KMS-11 (cell line): ENCODE measurements at regions not wholly inside any gene's neighbourhood (a gene's known extent, or its start where the extent isn't known, plus 50 kb on each side); places are given as distances from the start of the nearest gene placed in this dataset.

Source experiments
- H2AFZ ChIP-seq: fragments of 200-600 bp; sonication (generic); 2 replicates; pipeline ENCODE4 v1.6.1; 2016; ENCODE audit warnings: antibody characterized with exemption, mixed run types, low read depth
- H3K27ac ChIP-seq: fragments of 200-600 bp; sonication (generic); 2 replicates; pipeline ENCODE4 v1.6.1; 2016; ENCODE audit warnings: mild to moderate bottlenecking, mixed run types
- H3K27me3 ChIP-seq: fragments of 200-600 bp; sonication (generic); 2 replicates; pipeline ENCODE4 v1.6.1; 2017; ENCODE audit warnings: mild to moderate bottlenecking, low read depth, mixed run types, moderate library complexity; ENCODE audit not compliant: insufficient read depth
- H3K36me3 ChIP-seq: fragments of 200-600 bp; sonication (generic); 2 replicates; pipeline ENCODE4 v1.6.1; 2017; ENCODE audit warnings: mild to moderate bottlenecking, mixed run types; ENCODE audit not compliant: insufficient read depth
- H3K4me1 ChIP-seq: fragments of 200-600 bp; sonication (generic); 2 replicates; pipeline ENCODE4 v1.6.1; 2016; ENCODE audit warnings: mild to moderate bottlenecking, low read depth, mixed run types; ENCODE audit not compliant: poor library complexity, severe bottlenecking
- H3K4me2 ChIP-seq: fragments of 200-600 bp; sonication (generic); 2 replicates; pipeline ENCODE4 v1.7.0; 2016; ENCODE audit warnings: mild to moderate bottlenecking, mixed run types
- H3K4me3 ChIP-seq: fragments of 200-600 bp; sonication (generic); IDR thresholded peaks from 2 replicates; pipeline ENCODE4 v1.6.1; 2017; ENCODE audit warnings: low read depth, low read length, mixed read lengths; ENCODE audit not compliant: insufficient read depth
- H3K79me2 ChIP-seq: fragments of 200-600 bp; sonication (generic); 2 replicates; pipeline ENCODE4 v1.6.1; 2016; ENCODE audit warnings: low read depth, mixed run types; ENCODE audit not compliant: insufficient read depth
- H3K9ac ChIP-seq: fragments of 200-600 bp; sonication (generic); 2 replicates; pipeline ENCODE4 v1.6.1; 2016; ENCODE audit warnings: mild to moderate bottlenecking, mixed run types
- H4K20me1 ChIP-seq: fragments of 200-600 bp; sonication (generic); 2 replicates; pipeline ENCODE4 v1.6.1; 2016; ENCODE audit warnings: mild to moderate bottlenecking, mixed run types; ENCODE audit not compliant: insufficient read depth
- CTCF ChIP-seq: fragments of 200-600 bp; sonication (generic); conservative IDR thresholded peaks from 2 replicates; pipeline ENCODE4 v1.6.1; 2017; ENCODE audit warnings: low read depth, mild to moderate bottlenecking, antibody characterized with exemption, low read length, moderate library complexity, mixed read lengths

- TF ChIP-seq CTCF = no peak
- Histone ChIP-seq H3K36me3 (no peaks in the 10 kb centered on the region), H3K9ac (no peak overlapping the region), H3K27me3 (no peaks in the 10 kb centered on the region), H3K27ac (no peak overlapping the region), H3K79me2 (no peaks in the 10 kb centered on the region), H3K4me1 (no peaks in the 10 kb centered on the region), H4K20me1 (no peaks in the 10 kb centered on the region), H3K4me3 (no peak overlapping the region), H3K4me2 (no peak overlapping the region), H2AFZ (no peak overlapping the region)
These were observed 184.0 kb upstream of the HABP2 start for GRCh38 chr10:113368666-113369364.

DNA sequence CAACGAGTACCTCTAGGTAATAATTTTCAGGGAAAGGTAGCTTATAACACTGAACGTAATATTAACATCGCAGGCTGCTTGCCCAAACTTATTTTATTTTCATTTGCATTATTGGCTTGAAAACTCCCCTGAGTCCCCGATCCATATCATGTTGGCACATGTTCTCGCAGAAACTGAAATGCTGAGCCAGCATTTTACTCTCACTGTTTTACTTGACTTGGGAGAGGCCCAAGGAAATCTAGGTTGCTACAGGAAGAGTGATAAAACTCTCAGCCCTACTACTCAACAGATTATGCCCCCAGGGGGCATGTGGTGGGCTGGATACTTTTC lies 183.5 kb upstream of the HABP2 start:
- no peaks in the 10 kb centered on the region for H3K27me3 ChIP-seq
- TF ChIP-seq CTCF = no peak
- no peak overlapping the region for H3K4me2 ChIP-seq
- H3K4me3 ChIP-seq = no peak overlapping the region
- no peak overlapping the region for H3K27ac ChIP-seq
- H3K79me2 ChIP-seq = no peaks in the 10 kb centered on the region
- no peak overlapping the region for H3K9ac ChIP-seq
- no peaks in the 10 kb centered on the region for H4K20me1 ChIP-seq
- H3K36me3 ChIP-seq = no peaks in the 10 kb centered on the region
- no peaks in the 10 kb centered on the region for H3K4me1 ChIP-seq
- H2AFZ ChIP-seq = no peak overlapping the region

- Histone ChIP-seq H3K79me2 (no peaks in the 10 kb centered on the region), H3K27me3 (no peaks in the 10 kb centered on the region), H3K4me2 (no peak overlapping the region), H3K4me1 (peaks cover under 1% of the 10 kb centered on the region), H4K20me1 (no peaks in the 10 kb centered on the region), H3K9ac (no peak overlapping the region), H2AFZ (no peak overlapping the region), H3K4me3 (no peak overlapping the region), H3K27ac (no peak overlapping the region), H3K36me3 (no peaks in the 10 kb centered on the region)
- TF ChIP-seq CTCF = no peak
These were observed 176.4 kb upstream of the HABP2 start for GRCh38 chr10:113376428-113376827.

- Histone ChIP-seq H3K4me3 (no peak overlapping the region), H3K4me2 (no peak overlapping the region), H3K27ac (no peak overlapping the region), H2AFZ (no peak overlapping the region), H3K79me2 (no peaks in the 10 kb centered on the region), H3K36me3 (no peaks in the 10 kb centered on the region), H3K4me1 (peaks cover 12% of the 10 kb centered on the region), H3K27me3 (no peaks in the 10 kb centered on the region), H4K20me1 (no peaks in the 10 kb centered on the region), H3K9ac (no peak overlapping the region)
- TF ChIP-seq CTCF = no peak
These were observed 173.8 kb upstream of the HABP2 start for GRCh38 chr10:113379091-113379490.
